ENCODE measurements at regions not wholly inside any gene's neighbourhood (a gene's known extent, or its start where the extent isn't known, plus 50 kb on each side); places are given as distances from the start of the nearest gene placed in this dataset.
"Not testable (repeated sequence)": the region's sequence is repeated elsewhere in the genome, so short reads cannot be mapped to it uniquely, and the experiment has no call there.

GRCh38 chr2:184413221-184413620 is 185.1 kb upstream of the ZNF804A start:
- TF ChIP-seq CTCF (IDR thresholded peaks at IDR 0.05; ENCODE audit: low read depth, low read length): no peak
- H3K4me3 ChIP-seq (replicated peaks in 1 of 2; ENCODE audit: low read depth in 2 of 2, low read length in 2 of 2): no peak overlapping the region
- no peak for DNase-seq (ENCODE audit: low read depth in 2 of 2)

- TF ChIP-seq CTCF (IDR thresholded peaks at IDR 0.05; ENCODE audit: low read depth, low read length): no peak
- no peak for DNase-seq (ENCODE audit: low read depth in 2 of 2)
- H3K4me3 ChIP-seq (replicated peaks in 1 of 2; ENCODE audit: low read depth in 2 of 2, low read length in 2 of 2): no peak overlapping the region
These were observed 184.6 kb upstream of the ZNF804A start for GRCh38 chr2:184413671-184414229.

GRCh38 chr2:184416146-184416913 is 182.0 kb upstream of the ZNF804A start:
- H3K4me3 ChIP-seq (replicated peaks in 1 of 2; ENCODE audit: low read depth in 2 of 2, low read length in 2 of 2): no peak overlapping the region
- no peak for TF ChIP-seq CTCF (IDR thresholded peaks at IDR 0.05; ENCODE audit: low read depth, low read length)
- DNase-seq (ENCODE audit: low read depth in 2 of 2): no peak

GRCh38 chr2:184419744-184420143 is 178.6 kb upstream of the ZNF804A start:
- no peak for DNase-seq (ENCODE audit: low read depth in 2 of 2)
- TF ChIP-seq CTCF (IDR thresholded peaks at IDR 0.05; ENCODE audit: low read depth, low read length): no peak
- H3K4me3 ChIP-seq (replicated peaks in 1 of 2; ENCODE audit: low read depth in 2 of 2, low read length in 2 of 2): no peak overlapping the region

- not testable (repeated sequence) for DNase-seq (ENCODE audit: low read depth in 2 of 2); H3K4me3 ChIP-seq (replicated peaks in 1 of 2; ENCODE audit: low read depth in 2 of 2, low read length in 2 of 2)
These were observed 176.9 kb upstream of the ZNF804A start for GRCh38 chr2:184421456-184421855.

GRCh38 chr2:184425083-184425482 is 173.2 kb upstream of the ZNF804A start:
- no peak for TF ChIP-seq CTCF (IDR thresholded peaks at IDR 0.05; ENCODE audit: low read depth, low read length)
- no peak overlapping the region for H3K4me3 ChIP-seq (replicated peaks in 1 of 2; ENCODE audit: low read depth in 2 of 2, low read length in 2 of 2)
- no peak for DNase-seq (ENCODE audit: low read depth in 2 of 2)

- DNase-seq (ENCODE audit: low read depth in 2 of 2): no peak
- no peak overlapping the region for H3K4me3 ChIP-seq (replicated peaks in 1 of 2; ENCODE audit: low read depth in 2 of 2, low read length in 2 of 2)
- TF ChIP-seq CTCF (IDR thresholded peaks at IDR 0.05; ENCODE audit: low read depth, low read length): no peak
These were observed 154.1 kb upstream of the ZNF804A start for GRCh38 chr2:184444217-184444616.
